ENCODE measurements at regions not wholly inside any gene's neighbourhood (a gene's known extent, or its start where the extent isn't known, plus 50 kb on each side); places are given as distances from the start of the nearest gene placed in this dataset.

DNA sequence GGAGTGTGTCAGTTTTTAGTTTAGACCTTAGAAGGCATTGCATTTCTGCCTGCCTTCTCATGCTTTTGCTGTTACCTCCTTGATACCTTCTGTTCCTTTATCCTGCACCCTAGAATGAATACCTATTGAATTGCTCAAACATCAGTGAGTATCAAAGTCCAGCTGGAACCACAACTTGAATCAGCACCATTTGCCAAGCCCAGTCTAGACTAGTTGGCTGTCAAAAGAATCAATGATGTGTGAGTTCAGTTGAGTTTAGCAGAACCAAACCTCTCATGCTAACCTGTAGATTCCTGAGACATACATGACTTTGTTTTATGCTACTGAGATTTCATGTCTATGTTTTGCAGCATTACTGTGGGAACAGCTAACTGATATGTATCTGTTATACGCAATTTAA is 116.6 kb downstream of the FAM170A start:
- no peaks in the 10 kb centered on the region for H3K9me3 ChIP-seq
- DNase-seq = no peak
- H3K27ac ChIP-seq = no peak overlapping the region
- 83 to 93% (median 88%) methylated on average over 1 of the region's 1 CpG for WGBS, 5 donors
- H3K4me3 ChIP-seq = no peak overlapping the region
- TF ChIP-seq, protein P1, sequence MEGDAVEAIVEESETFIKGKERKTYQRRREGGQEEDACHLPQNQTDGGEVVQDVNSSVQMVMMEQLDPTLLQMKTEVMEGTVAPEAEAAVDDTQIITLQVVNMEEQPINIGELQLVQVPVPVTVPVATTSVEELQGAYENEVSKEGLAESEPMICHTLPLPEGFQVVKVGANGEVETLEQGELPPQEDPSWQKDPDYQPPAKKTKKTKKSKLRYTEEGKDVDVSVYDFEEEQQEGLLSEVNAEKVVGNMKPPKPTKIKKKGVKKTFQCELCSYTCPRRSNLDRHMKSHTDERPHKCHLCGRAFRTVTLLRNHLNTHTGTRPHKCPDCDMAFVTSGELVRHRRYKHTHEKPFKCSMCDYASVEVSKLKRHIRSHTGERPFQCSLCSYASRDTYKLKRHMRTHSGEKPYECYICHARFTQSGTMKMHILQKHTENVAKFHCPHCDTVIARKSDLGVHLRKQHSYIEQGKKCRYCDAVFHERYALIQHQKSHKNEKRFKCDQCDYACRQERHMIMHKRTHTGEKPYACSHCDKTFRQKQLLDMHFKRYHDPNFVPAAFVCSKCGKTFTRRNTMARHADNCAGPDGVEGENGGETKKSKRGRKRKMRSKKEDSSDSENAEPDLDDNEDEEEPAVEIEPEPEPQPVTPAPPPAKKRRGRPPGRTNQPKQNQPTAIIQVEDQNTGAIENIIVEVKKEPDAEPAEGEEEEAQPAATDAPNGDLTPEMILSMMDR (IDR thresholded peaks at IDR 0.05) = no peak
- TF ChIP-seq POLR2AphosphoS5 (IDR thresholded peaks at IDR 0.05) (no peak), POLR2A (IDR thresholded peaks at IDR 0.05) (no peak), EP300 (IDR thresholded peaks at IDR 0.05) (no peak)
- intact Hi-C loops (cut with DNase I; ENCODE audit: low total_unique reads) = no loop called here
- H3K36me3 ChIP-seq = no peaks in the 10 kb centered on the region
- no peaks in the 10 kb centered on the region for H3K4me1 ChIP-seq
- H3K27me3 ChIP-seq = no peaks in the 10 kb centered on the region

DNA sequence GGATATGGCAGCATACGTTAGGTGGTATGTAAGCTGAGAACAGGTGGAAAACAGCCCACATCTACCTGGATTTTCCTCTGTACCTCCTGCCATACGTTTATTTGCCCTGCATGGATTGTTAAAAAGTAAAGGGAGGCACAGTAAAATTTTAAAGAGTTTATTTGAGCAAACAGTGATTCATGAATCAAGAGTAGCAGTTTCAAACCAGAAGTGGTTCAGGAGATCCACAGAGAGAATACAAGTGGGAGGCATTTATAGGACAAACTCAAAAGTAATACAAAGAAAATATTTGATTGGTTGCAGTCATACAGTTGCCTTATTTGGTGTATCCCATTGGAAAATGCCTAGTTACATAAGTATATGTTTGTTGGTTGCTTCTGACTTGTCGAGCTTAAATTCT is 117.6 kb downstream of the FAM170A start:
- Histone ChIP-seq H3K4me3 (no peak overlapping the region), H3K9me3 (no peaks in the 10 kb centered on the region), H3K27me3 (no peaks in the 10 kb centered on the region), H3K27ac (no peak overlapping the region), H3K4me1 (no peaks in the 10 kb centered on the region), H3K36me3 (no peaks in the 10 kb centered on the region)
- DNase-seq = no peak
- intact Hi-C loops (cut with DNase I; ENCODE audit: low total_unique reads) = no loop called here
- TF ChIP-seq POLR2AphosphoS5 (IDR thresholded peaks at IDR 0.05) = no peak
- TF ChIP-seq, protein P1 (IDR thresholded peaks at IDR 0.05) = no peak
- TF ChIP-seq EP300 (IDR thresholded peaks at IDR 0.05) = no peak
- TF ChIP-seq POLR2A (IDR thresholded peaks at IDR 0.05) = no peak
- 60 to 72% (median 69%) methylated on average over 3 of the region's 3 CpGs for WGBS, 5 donors

DNA sequence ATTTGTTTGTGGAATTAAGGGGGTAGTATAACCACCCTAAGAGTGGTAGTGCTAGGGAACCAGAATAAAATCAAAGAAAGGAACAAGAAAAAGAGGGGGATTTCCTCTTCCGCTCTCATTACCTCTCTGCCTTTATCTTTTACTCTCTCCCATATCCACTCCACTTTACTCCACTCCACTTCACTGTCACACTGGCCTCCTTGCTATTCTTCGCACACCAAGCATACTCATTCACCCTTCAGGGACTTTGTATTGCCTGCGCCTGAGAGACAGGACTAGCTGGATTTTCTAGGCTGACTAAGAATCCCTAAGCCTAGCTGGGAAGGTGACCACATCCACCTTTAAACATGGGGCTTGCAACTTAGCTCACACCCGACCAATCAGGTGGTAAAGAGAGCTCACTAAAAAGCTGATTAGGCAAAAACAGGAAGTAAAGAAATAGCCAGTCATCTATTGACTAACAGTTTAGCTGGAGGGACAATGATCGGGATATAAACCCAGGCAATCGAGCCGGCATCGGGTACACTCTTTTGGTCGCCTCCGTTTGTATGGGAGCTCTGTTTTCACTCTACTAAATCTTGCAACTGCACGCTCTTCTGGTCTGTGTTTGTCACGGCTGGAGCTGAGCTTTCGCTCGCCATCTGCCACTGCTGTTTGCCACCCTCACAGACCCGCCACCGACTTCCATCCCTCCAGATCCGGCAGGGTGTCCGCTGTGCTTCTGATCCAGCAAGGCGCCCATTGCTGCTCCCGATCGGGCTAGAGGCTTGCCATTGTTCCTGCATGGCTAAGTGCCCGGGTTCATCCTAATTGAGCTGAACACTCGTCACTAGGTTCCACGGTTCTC is 121.8 kb downstream of the FAM170A start:
- H3K27ac ChIP-seq = no peak overlapping the region
- no peak overlapping the region for H3K4me3 ChIP-seq
- intact Hi-C loops (cut with DNase I; ENCODE audit: low total_unique reads) = no loop called here
- H3K36me3 ChIP-seq = no peaks in the 10 kb centered on the region
- no peaks in the 10 kb centered on the region for H3K27me3 ChIP-seq
- no peaks in the 10 kb centered on the region for H3K9me3 ChIP-seq
- DNase-seq = no peak
- H3K4me1 ChIP-seq = no peaks in the 10 kb centered on the region
- TF ChIP-seq, protein P1 (IDR thresholded peaks at IDR 0.05) = no peak
- TF ChIP-seq POLR2A (IDR thresholded peaks at IDR 0.05) (no peak), EP300 (IDR thresholded peaks at IDR 0.05) (no peak), POLR2AphosphoS5 (IDR thresholded peaks at IDR 0.05) (no peak)
- WGBS, 5 donors = 93 to 97% (median 94%) methylated on average over 24 of the region's 24 CpGs

DNA sequence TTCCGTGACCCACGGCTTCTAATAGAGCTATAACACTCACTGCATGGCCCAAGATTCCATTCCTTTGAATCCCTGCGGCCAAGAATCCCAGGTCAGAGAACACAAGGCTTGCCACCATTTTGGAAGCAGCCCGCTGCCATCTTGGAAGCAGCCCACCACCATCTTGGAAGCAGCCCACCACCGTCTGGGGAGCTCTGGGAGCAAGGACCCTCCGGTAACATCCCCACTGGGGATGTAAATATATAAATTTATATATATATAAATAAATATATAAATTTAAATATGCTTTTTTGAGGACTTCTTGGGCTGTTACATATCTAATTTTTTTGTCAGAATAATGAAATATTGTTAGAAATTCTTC is 122.4 kb downstream of the FAM170A start:
- WGBS, 5 donors = 74 to 97% (median 79%) methylated on average over 6 of the region's 6 CpGs
- Histone ChIP-seq H3K4me3 (no peak overlapping the region), H3K27me3 (no peaks in the 10 kb centered on the region), H3K9me3 (no peaks in the 10 kb centered on the region), H3K4me1 (no peaks in the 10 kb centered on the region), H3K27ac (no peak overlapping the region), H3K36me3 (no peaks in the 10 kb centered on the region)
- intact Hi-C loops (cut with DNase I; ENCODE audit: low total_unique reads) = no loop called here
- TF ChIP-seq EP300 (IDR thresholded peaks at IDR 0.05) (no peak), POLR2AphosphoS5 (IDR thresholded peaks at IDR 0.05) (no peak), POLR2A (IDR thresholded peaks at IDR 0.05) (no peak)
- TF ChIP-seq, protein P1 (IDR thresholded peaks at IDR 0.05) = no peak
- DNase-seq = no peak
